Mesenteric fat pad (tissue), 1 donor: ENCODE measurements at regions not wholly inside any gene's neighbourhood (a gene's known extent, or its start where the extent isn't known, plus 50 kb on each side); places are given as distances from the start of the nearest gene placed in this dataset.

Source experiments
- DNase-seq: peaks from one replicate; pipeline ENCODE4 v3.0.0-alpha.2; 2020; ENCODE audit warnings: low spot score
- donor health status: DM: yes; HTN: yes; CAD: no.

- no peak for DNase-seq
These were observed 294.6 kb downstream of the SEC61B start for GRCh38 chr9:99516657-99517049.

DNA sequence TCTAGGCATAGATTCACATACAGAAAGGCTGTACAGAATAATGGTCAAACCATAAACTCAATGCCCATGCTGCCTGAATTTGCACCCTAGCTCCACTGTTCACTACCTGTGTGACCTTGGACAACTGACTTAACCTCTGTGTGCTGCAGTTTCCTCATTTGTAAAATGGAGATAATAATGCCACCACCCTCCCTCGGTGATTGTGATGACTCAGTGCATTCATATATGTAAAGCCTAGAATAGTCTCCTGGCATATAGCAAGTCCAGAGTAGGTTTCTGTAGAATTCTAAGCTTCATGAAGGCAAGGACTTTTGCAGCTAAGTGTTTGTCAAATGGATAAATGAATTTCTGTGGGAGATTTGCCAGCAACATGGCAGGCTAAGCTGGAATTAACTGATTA, 297.8 kb upstream of the NR4A3 start:
- DNase-seq, result no peak

DNA sequence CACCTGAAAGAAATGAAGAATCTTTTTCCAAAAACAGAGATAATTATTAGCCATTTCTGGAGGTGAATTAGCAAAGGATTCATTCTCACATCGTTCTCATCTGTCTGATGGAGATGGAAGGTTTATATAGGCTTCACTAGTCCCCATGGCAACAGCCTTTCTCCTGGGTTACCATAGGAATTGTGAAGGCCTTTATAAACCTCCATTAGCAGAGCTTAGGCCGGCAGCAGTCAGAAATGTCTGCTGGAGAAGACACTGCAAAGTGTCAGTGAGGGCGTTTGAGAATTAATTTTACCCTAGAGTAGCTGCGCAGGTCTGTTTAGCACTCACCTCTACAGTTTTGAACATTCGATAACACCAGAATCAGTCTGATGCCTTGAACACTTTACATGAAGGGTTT, 290.4 kb upstream of the NR4A3 start:
- no peak for DNase-seq

GRCh38 chr9:99533421-99533820, 288.3 kb upstream of the NR4A3 start:
- no peak for DNase-seq

DNA sequence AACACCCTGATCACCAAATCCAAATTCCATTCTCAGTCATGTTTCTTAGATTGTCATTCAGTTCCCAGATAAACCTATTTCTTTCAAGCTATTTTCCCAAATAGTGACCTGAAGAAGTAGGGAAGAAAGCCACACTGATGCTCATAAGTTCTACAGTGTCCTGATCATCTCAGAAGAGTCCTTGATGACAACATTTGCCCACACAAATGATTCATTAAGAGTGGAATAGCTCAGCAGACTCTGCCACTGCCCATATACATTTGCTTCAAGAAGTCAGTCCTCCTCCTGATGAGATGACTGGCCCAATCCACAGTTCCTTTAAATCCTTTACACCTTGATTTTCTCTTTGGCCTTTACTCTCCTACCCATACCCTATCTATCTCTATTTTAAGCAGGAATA, 283.7 kb upstream of the NR4A3 start:
- no peak for DNase-seq

DNA sequence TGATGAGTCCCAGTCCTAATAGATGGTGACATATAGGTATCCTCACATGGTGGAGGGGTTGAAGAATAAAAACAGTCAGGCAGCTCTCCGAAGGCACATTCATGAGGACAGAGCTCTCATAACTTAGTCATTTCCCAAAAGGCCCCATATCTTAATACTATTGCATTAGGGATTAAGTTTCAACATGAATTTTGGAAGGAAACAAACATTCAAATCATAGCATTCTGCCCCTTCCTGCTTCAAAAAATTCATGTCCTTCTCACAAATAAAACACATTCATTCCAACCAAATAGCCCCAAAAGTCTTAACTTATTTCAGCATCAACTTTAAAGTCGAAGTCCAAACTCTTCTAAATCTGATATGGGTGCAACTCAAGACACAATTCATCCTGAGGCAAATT, 277.2 kb upstream of the NR4A3 start:
- no peak for DNase-seq

- no peak for DNase-seq
These were observed 272.2 kb upstream of the NR4A3 start for GRCh38 chr9:99549441-99549840.

GRCh38 chr9:99555792-99556191, 265.9 kb upstream of the NR4A3 start:
- DNase-seq, result no peak

GRCh38 chr9:99556998-99557397, 264.7 kb upstream of the NR4A3 start:
- no peak for DNase-seq

- no peak for DNase-seq
These were observed 263.9 kb upstream of the NR4A3 start for GRCh38 chr9:99557816-99558215.

DNA sequence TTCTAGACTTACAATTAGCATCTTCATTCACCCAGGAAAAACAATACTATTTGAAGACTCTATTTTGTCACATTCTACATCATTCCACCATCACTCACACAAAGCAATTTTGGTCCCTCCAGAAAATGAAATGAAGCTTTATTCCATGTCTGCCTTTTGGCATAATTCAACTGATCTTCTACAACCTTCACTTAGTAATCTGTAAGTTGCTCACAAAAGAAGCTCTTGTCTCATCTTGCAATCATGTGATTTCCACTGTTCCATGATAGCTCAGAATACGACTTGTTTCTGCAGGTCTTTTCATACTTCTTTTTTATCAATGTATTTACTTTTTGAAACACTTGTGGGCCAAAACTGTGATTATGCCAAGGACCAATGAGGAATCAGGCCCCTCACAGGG, 261.9 kb upstream of the NR4A3 start:
- no peak for DNase-seq

GRCh38 chr9:99560561-99560960, 261.1 kb upstream of the NR4A3 start:
- DNase-seq, result no peak

- DNase-seq, result no peak
These were observed 260.2 kb upstream of the NR4A3 start for GRCh38 chr9:99561509-99561917.

- DNase-seq, result no peak
These were observed 259.6 kb upstream of the NR4A3 start for GRCh38 chr9:99561961-99562565.

- no peak for DNase-seq
These were observed 258.3 kb upstream of the NR4A3 start for GRCh38 chr9:99563364-99563763.

DNA sequence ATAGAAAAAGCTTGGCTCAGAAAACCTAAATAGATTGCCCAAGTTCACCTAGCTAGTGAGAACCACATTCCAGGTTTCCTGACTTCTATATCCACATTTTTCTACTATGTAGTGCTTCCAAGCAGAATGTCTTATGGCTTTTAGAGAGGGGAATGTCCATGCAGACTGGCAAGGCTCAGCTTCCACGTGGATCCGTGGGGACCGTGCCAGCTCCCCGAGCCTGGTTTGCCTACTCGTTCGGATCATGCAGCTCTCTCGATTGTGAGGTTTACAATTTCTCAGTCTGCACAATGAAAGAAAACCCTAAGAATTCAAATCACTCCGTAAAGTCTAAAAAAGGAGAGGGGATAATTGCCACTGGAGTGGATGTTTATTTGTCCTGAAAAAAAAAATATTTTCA, 256.5 kb upstream of the NR4A3 start:
- DNase-seq, result no peak

GRCh38 chr9:99567436-99567835, 254.2 kb upstream of the NR4A3 start:
- DNase-seq, result no peak

DNA sequence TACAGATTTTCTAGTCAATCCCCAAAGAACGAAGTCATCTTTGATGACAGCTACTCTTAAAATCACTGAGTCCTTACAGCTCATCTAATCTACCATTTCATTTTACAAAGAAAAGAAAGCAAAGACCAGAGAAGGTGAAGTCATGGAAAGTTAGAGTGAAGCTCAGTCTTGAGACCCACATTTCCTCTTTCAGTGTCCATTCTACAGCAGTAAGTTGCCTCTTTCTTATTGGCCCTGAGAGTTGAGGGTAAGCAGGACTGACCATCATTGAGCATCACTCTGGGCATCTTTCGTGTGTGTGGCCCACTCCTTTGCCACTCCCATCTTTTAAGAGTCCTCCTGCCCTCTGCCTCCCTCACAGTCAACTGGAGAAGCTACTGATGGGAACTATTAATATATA, 251.8 kb upstream of the NR4A3 start:
- no peak for DNase-seq

DNA sequence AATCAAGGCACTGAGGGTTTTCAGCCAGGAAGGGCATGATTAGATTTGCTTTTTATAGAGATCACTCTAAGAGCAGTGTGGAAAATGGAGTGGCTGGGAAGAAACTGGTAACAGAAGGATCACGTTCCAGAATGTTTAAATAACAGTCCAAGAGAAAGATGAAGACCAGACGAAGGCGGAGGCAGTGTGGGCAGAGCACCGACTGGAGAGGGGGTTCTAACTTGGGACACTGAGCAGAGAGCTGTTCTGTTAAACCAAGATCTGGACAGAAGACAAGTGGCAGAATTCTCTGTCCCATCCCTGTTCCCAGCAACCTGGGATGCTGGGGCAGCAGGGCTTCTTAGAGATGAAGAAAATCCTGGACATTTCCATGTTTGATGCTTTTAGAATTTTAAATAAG, 249.1 kb upstream of the NR4A3 start:
- DNase-seq, result no peak

DNA sequence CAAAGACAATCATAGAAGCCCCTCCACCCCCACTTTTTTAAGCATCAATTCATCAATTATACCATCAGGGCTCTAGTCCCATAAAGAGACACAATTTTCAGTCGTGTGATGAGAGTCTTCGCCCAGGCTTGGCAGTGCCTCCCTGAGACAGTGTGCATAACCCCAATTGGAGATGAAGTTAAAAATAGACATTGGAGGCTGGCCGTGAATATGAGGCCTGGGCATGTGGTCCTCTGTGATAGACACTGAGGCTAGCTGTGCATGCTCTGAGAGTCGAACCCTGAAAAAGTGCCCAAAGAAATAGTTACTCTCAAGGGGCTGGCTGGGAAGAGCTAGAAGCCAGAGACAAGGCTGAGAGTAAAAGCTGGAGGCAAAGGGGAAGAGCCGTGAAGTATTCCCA, 248.6 kb upstream of the NR4A3 start:
- DNase-seq, result no peak

DNA sequence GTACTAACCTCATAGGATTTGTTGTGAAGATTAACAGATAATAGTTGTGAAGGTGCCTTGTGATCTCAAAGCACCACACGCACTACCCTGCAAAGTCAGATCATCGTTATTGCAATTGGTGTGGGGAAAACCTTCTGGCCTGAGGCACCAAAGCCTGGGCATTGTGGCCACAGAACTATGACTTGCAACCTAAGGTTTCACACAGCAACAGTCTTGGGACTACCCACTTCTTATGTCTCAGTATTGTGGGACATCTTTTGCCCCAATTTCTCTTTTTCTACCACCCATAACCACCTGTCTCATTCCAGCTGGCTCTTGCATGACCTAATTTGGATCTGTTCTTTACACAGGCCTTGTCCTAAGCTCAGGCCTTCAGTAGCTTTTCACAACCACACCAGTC, 247.8 kb upstream of the NR4A3 start:
- no peak for DNase-seq

DNA sequence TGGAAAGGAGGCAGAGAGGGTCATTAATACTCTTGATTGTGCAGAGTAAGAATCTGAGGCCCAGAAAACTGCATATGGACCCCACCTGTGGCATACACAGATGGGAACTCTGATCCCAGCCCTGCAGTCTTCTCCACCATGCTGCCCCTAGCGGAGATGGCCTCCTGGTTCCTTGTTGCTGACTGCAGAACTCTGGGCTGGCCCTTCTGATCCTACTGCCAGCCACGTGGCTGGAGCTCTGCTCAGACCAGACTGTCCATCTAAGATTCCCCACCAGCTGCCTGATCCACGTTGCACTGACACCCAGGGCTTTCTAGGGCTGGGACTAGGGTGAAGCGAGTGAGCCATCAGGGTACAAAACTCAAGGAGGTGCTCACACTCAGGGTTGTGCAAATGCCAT, 245.7 kb upstream of the NR4A3 start:
- DNase-seq, result no peak

GRCh38 chr9:99576876-99577275, 244.8 kb upstream of the NR4A3 start:
- DNase-seq, result no peak

GRCh38 chr9:99577351-99577750, 244.3 kb upstream of the NR4A3 start:
- no peak for DNase-seq
